Small intestine (tissue), 7 donors: ENCODE measurements at regions not wholly inside any gene's neighbourhood (a gene's known extent, or its start where the extent isn't known, plus 50 kb on each side); places are given as distances from the start of the nearest gene placed in this dataset.
A peak's percentile ranks its signal among the peaks of the same experiment; 100 is the strongest.
"Not testable (repeated sequence)": the region's sequence is repeated elsewhere in the genome, so short reads cannot be mapped to it uniquely, and the experiment has no call there.

ENCODE experiments used
- DNase-seq, 2 donors: peaks; one replicate each; pipeline versions ENCODE4 v3.0.0 to v3.0.0-alpha.2; 2013
- FAIRE-seq: peaks from 2 replicates; lab custom pipeline; 2012; peaks lifted over from hg19 to GRCh38; lab: Jason Lieb, UNC
- H3K27ac ChIP-seq, 3 donors: one replicate each; pipeline ENCODE4 v1.5.1; 2013; ENCODE audit warnings: low read length in 2 of 3, mild to moderate bottlenecking in 2 of 3, control low read depth in 1 of 3, inconsistent platforms in 1 of 3, low read depth in 1 of 3, moderate library complexity in 1 of 3
- H3K27me3 ChIP-seq, 3 donors: one replicate each; pipeline ENCODE4 v1.6.1; 2013; ENCODE audit warnings: low read length in 3 of 3, inconsistent platforms in 1 of 3; ENCODE audit not compliant: control insufficient read depth in 3 of 3, insufficient read depth in 3 of 3
- H3K36me3 ChIP-seq, 3 donors: one replicate each; pipeline ENCODE4 v1.6.1; 2013; ENCODE audit warnings: low read length in 3 of 3, inconsistent platforms in 1 of 3, low read depth in 1 of 3, mild to moderate bottlenecking in 1 of 3, moderate library complexity in 1 of 3; ENCODE audit not compliant: control insufficient read depth in 3 of 3, insufficient read depth in 2 of 3
- H3K4me1 ChIP-seq, 3 donors: one replicate each; pipeline ENCODE4 v1.6.1; 2013; ENCODE audit warnings: low read length in 2 of 3, inconsistent platforms in 1 of 3, low read depth in 1 of 3, mild to moderate bottlenecking in 1 of 3, moderate library complexity in 1 of 3; ENCODE audit not compliant: control insufficient read depth in 3 of 3, insufficient read depth in 2 of 3
- H3K4me3 ChIP-seq, 3 donors: one replicate each; pipeline ENCODE4 v1.5.1; 2013; ENCODE audit warnings: low read length in 3 of 3, control low read depth in 1 of 3, inconsistent platforms in 1 of 3, low read depth in 1 of 3, mild to moderate bottlenecking in 1 of 3, moderate library complexity in 1 of 3
- H3K9me3 ChIP-seq, 2 donors: one replicate each; pipeline ENCODE4 v1.6.1; 2013; ENCODE audit warnings: low read depth in 1 of 2, low read length in 1 of 2; ENCODE audit not compliant: control insufficient read depth in 2 of 2, insufficient read depth in 1 of 2
- WGBS, 3 donors: extraction: QIAGEN DNeasy Blood & Tissue Kit; methylation state at CpG; one replicate each; pipeline ENCODE4 v1.1.7; 2013; 5-methylcytosine and 5-hydroxymethylcytosine counted together
- donor health status: healthy with polysubstance abuse.
- donor health status: control.
- donor health status: control.
- donor health status: Bipolar disorder and iron deficiency.
- donor health status: healthy.

DNA sequence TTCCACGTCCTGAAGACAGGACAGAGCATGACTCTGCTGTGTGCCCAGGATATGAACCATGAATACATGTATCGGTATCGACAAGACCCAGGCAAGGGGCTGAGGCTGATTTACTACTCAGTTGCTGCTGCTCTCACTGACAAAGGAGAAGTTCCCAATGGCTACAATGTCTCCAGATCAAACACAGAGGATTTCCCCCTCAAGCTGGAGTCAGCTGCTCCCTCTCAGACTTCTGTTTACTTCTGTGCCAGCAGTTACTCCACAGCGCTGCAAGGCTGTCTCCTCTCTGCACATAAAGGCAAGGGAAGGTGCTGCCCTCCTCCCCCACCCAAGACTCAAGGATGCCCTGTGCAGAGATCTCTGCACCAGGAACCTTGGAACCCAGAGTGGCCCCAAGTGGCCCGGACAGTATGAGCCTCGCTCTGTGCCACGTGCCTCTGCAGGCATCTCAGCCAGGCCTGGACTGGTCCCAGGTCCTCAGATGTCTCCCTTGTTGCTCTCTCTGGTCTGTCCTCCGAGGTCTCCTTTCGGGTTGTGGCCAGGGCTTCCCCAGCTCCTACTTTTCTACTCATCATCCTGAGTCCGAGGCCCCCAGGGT is 230.3 kb upstream of the PRSS58 start:
- Histone ChIP-seq H3K4me1 (no peaks in the 10 kb centered on the region), H3K27me3 (no peaks in the 10 kb centered on the region), H3K9me3 (no peaks in the 10 kb centered on the region), H3K27ac (no peak overlapping the region), H3K4me3 (no peak overlapping the region), H3K36me3 (no peaks in the 10 kb centered on the region)
- FAIRE-seq, result no peak
- DNase-seq, result peak in 1 of 2 donors; percentile 52
- 58 to 85% (median 78%) methylated on average over 10 of the region's 10 CpGs for WGBS, 3 donors

DNA sequence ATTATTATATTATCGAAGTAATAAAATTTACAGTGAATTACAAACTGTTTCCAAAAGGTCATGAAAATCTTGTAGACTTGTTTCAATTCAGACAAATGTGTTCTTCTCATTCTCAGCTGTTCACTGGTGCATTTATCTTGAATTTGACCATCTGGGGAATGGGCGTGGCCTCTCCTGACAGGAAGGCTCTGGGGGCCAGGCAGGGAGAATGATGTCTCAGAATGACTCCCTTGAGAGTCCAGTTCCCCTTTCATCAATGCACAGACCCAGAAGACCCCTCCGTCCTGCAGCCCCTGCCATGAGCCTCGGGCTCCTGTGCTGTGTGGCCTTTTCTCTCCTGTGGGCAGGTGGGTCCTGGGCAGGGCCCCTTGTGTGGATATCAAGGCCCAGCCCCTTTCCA is 229.7 kb upstream of the PRSS58 start:
- 68 to 84% (median 79%) methylated on average over 4 of the region's 4 CpGs for WGBS, 3 donors
- DNase-seq, H3K27me3 ChIP-seq, H3K9me3 ChIP-seq, H3K36me3 ChIP-seq, H3K4me3 ChIP-seq, H3K27ac ChIP-seq, H3K4me1 ChIP-seq, FAIRE-seq: not testable (repeated sequence)

DNA sequence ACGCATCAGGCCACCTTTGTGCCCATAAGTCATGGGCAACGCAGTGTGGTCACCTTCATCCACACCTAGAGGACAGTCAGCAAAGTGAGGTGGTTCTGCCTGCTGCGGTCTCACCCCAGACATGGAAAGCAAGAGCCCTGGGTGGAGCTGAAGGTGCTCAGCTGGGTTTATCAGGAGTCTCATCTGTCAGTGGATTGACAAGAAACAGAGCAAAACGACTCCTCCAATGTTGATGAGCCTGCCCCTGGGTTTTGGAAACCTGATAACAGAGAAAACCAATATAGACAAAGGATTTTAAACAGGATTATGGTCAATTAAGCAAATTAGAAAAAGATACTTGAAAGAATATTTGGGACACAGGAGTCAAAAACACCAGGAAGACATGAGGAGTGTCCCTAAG is 229.3 kb upstream of the PRSS58 start:
- DNase-seq, result no peak
- Histone ChIP-seq H3K36me3 (no peaks in the 10 kb centered on the region), H3K27ac (no peak overlapping the region), H3K27me3 (no peaks in the 10 kb centered on the region), H3K4me1 (no peaks in the 10 kb centered on the region), H3K9me3 (no peaks in the 10 kb centered on the region), H3K4me3 (no peak overlapping the region)
- 71 to 79% (median 72%) methylated on average over 4 of the region's 4 CpGs for WGBS, 3 donors
- no peak for FAIRE-seq

DNA sequence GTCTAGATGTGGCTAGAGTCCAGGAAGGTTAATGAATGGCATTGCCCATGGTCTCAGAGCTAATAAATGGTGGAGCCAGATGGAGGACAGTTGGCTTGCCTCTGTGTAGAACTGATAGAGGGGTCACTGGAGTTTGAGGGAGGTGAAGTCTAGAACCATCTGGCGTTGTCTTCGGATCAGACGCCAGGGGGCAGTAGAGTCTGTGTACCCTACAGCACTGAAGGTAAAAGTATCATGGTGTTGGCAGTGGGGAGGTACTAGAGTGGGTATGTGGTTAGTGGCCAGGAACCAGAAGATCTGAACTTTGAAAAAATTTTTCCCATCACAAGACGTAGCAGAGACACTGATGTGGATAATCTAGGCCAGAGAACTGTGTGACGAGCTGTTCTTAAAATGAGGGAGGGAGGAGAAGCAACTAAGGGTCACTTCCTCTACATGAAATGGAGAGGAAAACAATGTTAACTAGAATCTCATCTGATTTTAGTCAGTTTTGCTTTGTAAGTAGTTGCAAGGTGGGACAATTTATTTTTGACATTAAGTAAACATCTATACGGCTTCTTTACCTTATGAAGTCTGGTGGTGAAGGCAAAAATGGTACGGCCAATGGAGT is 227.9 kb upstream of the PRSS58 start:
- no peak overlapping the region for H3K27ac ChIP-seq
- no peaks in the 10 kb centered on the region for H3K36me3 ChIP-seq
- H3K27me3 ChIP-seq, result no peaks in the 10 kb centered on the region
- no peak overlapping the region for H3K4me3 ChIP-seq
- H3K4me1 ChIP-seq, result no peaks in the 10 kb centered on the region
- no peak for FAIRE-seq
- 75 to 84% (median 83%) methylated on average over 7 of the region's 7 CpGs for WGBS, 3 donors
- no peaks in the 10 kb centered on the region for H3K9me3 ChIP-seq
- DNase-seq, result no peak

DNA sequence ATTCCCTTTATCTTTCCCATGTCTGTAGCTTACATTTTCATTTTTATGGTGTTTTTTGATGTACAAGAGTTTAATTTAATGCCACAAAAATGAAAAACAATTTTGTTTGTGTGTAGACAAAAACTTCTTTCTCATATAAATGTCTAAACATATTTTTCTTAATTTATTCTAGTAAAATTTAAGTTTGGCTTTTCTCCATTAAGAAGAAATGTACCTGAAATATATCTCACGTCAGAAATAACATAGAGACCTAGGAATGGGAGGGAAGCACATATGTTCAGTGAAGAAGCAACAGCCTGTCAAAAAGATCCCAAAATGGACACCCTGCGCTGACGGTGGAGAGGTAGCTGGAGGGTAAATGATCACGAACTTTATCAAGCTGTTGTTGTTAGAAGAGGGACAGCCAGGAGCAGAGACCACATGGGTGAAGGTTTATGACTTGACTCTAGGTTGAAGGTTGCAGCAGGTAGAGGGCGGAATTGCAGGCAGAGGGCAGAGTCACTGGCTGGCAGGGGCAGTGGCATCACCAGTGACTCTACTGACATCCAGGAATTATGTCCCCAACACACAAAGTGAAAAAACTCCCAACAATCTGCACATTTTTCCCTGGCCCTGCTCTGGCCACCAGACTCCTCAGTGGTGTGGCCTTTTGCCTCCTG is 225.9 kb upstream of the PRSS58 start:
- no peak for DNase-seq
- H3K27ac ChIP-seq, result no peak overlapping the region
- 55 to 72% (median 71%) methylated on average over 5 of the region's 5 CpGs for WGBS, 3 donors
- H3K27me3 ChIP-seq, result no peaks in the 10 kb centered on the region
- no peaks in the 10 kb centered on the region for H3K4me1 ChIP-seq
- no peaks in the 10 kb centered on the region for H3K36me3 ChIP-seq
- no peaks in the 10 kb centered on the region for H3K9me3 ChIP-seq
- no peak for FAIRE-seq
- H3K4me3 ChIP-seq, result no peak overlapping the region

DNA sequence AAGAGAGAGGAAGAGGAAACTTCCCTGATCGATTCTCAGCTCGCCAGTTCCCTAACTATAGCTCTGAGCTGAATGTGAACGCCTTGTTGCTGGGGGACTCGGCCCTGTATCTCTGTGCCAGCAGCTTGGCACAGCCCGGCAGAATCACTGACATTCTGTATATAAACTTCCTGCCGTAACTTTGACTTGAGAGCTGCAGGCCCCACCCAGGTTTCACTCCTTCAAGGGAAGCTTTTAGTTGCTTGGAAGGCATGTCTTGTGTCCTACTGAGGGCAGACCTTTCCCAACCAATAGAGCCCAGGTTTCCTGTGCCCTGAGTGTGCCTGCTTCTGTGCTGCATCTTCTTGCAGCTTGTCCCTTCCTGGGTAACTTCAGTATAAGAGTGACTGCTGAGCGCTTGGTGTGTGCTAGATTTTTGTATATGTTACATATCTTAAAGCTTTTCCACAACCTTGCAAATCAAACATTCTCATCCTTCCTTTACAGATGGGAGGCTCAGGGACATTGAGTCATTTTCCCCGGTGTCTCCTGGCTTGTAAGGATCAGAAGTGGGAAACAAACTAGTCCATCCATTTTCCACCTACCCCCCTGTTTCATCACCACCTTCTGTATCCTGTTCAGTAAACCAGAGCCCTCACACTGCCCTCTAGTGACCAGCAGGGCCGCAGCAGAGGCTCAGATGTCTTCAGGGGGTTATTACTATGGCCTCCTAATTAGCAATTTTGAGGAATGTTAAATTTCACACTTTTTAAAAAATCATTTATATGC is 225.2 kb upstream of the PRSS58 start:
- no peaks in the 10 kb centered on the region for H3K4me1 ChIP-seq
- 50 to 59% (median 57%) methylated on average over 9 of the region's 9 CpGs for WGBS, 3 donors
- no peak overlapping the region for H3K4me3 ChIP-seq
- no peaks in the 10 kb centered on the region for H3K36me3 ChIP-seq
- H3K9me3 ChIP-seq, result no peaks in the 10 kb centered on the region
- H3K27ac ChIP-seq, result no peak overlapping the region
- peak; percentile 51 to 55 for DNase-seq
- H3K27me3 ChIP-seq, result no peaks in the 10 kb centered on the region
- no peak for FAIRE-seq

DNA sequence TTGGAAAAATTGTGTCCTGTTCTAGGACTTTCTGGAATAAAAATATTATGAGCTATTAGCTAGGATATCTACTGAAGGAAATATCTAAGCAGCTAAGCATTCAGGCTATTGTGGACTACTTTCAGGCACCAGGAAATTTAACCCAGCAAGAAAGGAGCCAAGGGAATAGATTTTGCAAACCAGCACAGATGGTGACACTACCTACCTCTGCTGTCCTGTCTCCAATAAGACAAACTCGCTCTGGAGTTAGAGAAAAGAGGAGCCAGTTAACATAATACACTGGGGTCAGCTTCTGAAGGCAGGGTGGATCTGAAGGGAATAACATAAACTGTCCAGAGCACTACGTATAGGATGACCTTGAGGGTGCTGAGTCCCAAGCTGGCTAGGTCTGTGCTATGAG is 223.7 kb upstream of the PRSS58 start:
- FAIRE-seq (no peak), DNase-seq (no peak)
- peaks cover 0 to 3% (median 0%) of the 10 kb centered on the region in 3 donors for H3K27me3 ChIP-seq
- no peaks in the 10 kb centered on the region for H3K4me1 ChIP-seq
- H3K4me3 ChIP-seq, result no peak overlapping the region
- 58 to 79% (median 79%) methylated on average over 2 of the region's 2 CpGs for whole genome bisulfite sequencing, 3 donors
- H3K9me3 ChIP-seq, result no peaks in the 10 kb centered on the region
- H3K27ac ChIP-seq, result no peak overlapping the region
- no peaks in the 10 kb centered on the region for H3K36me3 ChIP-seq

DNA sequence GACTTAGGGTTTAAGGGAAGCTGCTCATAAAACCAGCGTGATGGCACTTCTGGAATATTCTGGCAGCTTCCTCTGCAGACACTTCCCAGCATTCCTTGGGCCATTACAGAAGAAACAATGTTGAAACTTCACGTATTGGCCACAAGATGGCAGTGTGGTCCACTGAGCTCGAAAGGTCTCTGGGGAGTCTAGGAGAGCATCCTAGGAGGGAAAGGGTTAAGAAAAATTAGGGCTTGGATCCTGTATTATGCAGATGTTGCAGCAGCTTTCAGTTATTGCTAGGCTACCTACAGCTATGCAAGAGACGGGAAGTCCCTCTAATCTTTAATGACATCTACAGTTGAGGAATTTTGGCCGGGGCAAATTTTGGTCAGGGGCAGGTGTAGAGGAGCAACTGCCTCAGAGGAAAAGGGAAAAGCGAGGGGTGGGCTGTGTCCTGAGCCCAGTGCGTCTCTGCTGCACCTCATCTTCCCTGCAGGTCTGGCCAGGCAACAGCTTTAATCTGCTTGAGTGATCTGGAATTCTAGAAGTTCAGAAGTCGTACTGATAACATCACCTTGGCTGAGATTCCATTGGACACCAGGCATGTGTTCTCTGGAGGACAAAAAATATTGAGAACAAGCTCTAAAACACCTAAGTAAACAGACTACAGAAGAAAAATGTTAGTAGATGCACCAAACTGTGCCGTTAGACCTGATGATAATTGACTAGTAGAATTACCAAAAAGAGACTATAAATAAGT is 220.8 kb upstream of the PRSS58 start:
- H3K9me3 ChIP-seq, result no peaks in the 10 kb centered on the region
- no peak for FAIRE-seq
- DNase-seq, result peak; percentile 55 to 59
- H3K36me3 ChIP-seq, result no peaks in the 10 kb centered on the region
- H3K4me1 ChIP-seq, result no peaks in the 10 kb centered on the region
- no peak overlapping the region for H3K27ac ChIP-seq
- 32 to 40% (median 33%) methylated on average over 9 of the region's 9 CpGs for WGBS, 3 donors
- H3K4me3 ChIP-seq, result no peak overlapping the region
- H3K27me3 ChIP-seq, result peaks cover 0 to 3% (median 0%) of the 10 kb centered on the region in 3 donors
